Fibroblast of pulmonary artery (primary cell): ENCODE measurements at regions not wholly inside any gene's neighbourhood (a gene's known extent, or its start where the extent isn't known, plus 50 kb on each side); places are given as distances from the start of the nearest gene placed in this dataset.

Source experiments
- DNase-seq: peaks from one replicate; pipeline ENCODE4 v3.0.0-alpha.2; 2010; ENCODE audit warnings: low read depth
- H3K4me3 ChIP-seq: replicated peaks from 2 replicates; pipeline ENCODE4 v1.5.1; 2011; ENCODE audit warnings: low read depth, mild to moderate bottlenecking, control low read depth, low read length, moderate library complexity
- CTCF ChIP-seq: IDR thresholded peaks from 2 replicates; pipeline ENCODE4 v1.5.1; 2011; ENCODE audit warnings: mild to moderate bottlenecking, control low read depth, low read length, inconsistent platforms; ENCODE audit errors: missing control alignments

DNA sequence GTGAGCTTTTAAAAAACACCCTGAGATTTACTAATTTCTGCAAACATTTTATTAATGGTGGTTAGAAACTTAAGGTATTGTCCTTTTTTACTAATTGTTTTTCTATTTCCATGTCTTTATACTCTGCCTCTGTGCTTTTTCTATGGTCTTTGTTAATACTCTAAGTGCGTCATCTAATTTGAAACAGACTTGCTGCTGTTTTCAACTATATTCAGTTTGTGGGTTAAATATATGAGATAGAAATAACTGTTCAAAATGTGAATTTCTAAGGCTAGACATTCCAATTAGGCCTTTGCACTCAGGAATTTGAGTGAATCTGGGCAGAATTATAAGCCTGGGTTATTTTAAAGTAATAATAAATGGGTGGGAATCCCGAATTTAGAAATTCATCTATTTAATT is 82.4 kb upstream of the COL11A1 start:
- no peak for TF ChIP-seq CTCF
- H3K4me3 ChIP-seq = no peak overlapping the region
- DNase-seq = no peak

- TF ChIP-seq CTCF = no peak
- DNase-seq = no peak
- no peak overlapping the region for H3K4me3 ChIP-seq
Observed at GRCh38 chr1:103187673-103188072, 79.4 kb upstream of the COL11A1 start.

DNA sequence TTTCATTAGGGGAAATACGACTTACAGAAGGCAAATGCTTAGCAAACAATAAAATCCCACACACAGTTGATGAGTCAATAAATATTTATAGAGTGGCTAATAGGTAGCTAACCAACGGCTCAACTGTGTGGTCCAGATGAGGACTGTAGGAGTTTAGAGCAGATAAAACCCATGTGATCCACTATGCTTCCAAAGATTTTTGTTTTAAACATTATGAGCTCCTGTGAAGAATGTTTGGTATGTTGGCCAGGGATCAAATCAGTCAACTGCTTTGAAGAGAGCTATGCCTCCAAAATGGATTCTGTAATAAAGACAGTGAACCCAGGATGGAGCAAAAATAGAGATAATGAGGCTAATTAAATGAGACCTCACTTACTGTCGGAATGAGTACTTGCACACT is 72.3 kb upstream of the COL11A1 start:
- H3K4me3 ChIP-seq = no peak overlapping the region
- TF ChIP-seq CTCF = no peak
- peak; percentile 75 for DNase-seq

DNA sequence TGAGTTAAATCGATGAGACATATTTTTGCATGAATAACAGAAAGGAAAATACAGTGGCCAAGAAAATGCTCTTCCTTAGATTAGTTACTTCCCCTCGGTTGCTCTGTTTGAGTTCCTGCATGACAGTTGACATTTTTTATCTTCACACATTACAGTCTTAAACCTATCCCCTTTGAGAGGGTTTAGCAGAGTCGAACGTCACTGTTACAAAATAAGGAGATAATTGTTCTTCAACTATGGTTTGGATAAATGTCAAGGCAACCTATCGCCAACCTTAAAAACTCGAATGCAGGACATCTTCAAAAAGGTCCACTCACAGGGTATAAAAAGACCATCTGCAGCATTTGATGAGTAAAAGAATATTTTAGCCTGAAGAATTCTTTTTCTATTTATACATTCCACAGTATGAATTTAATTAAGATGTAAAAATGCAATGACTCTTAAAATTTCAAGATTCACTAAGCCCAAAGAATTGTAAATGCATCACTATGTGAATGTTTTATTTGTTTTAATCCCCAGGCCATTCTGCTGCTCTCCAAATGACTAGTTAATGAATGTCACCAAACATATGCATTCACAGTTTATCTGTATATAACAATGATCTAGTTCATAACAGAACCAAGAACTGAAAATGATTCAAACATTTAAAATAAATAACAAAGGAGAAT is 68.9 kb upstream of the COL11A1 start:
- TF ChIP-seq CTCF = no peak
- no peak overlapping the region for H3K4me3 ChIP-seq
- DNase-seq = no peak

DNA sequence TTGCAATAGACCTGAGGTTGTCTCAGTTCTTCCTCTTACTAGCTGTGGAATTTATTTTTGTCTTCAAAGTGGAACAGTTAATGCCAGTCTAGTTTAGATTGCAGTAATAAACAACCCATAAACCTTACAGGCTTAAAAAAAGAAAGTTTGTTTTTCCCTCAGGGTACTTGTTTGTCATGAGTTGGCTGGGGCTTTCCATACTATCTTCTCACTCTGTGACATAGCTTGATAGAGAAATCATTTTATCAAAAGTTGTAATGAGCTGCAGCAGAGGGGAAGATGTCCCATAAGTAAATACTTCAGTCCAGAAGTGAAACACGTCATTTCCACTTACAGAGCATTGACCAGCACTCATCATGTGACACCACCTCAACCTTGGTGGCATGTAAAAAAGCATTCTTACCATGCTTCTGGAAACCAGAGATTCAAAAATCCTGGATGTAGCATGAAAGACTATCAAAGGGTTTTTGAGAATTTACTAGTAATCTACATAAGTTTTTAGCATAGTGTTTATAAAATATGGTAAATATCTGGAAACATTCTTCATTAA is 62.8 kb upstream of the COL11A1 start:
- no peak for TF ChIP-seq CTCF
- no peak for DNase-seq
- H3K4me3 ChIP-seq = no peak overlapping the region

GRCh38 chr1:103170609-103171008 is 62.3 kb upstream of the COL11A1 start:
- H3K4me3 ChIP-seq = no peak overlapping the region
- DNase-seq = peak; percentile 14

More at GRCh38 chr1:103170609-103171008, 62.3 kb upstream of the COL11A1 start:
- no peak for TF ChIP-seq CTCF
